Memory B cell (primary cell): ENCODE measurements at regions not wholly inside any gene's neighbourhood (a gene's known extent, or its start where the extent isn't known, plus 50 kb on each side); places are given as distances from the start of the nearest gene placed in this dataset.
"Not testable (repeated sequence)": the region's sequence is repeated elsewhere in the genome, so short reads cannot be mapped to it uniquely, and the experiment has no call there.

ENCODE experiments used
- ATAC-seq: fragments of 150-1000 bp; cut with Tn5 transposase; 2 replicates; pipeline ENCODE4 v1.10.0; 2021; ENCODE audit warnings: low read depth, mild to moderate bottlenecking, moderate library complexity
- DNase-seq, 2 donors: peaks; one replicate each; pipeline ENCODE4 v3.0.0; 2022; ENCODE audit warnings: low spot score in 2 of 2
- H3K27ac Mint-ChIP-seq: one replicate; pipeline ENCODE4 v1.8.0; 2022; ENCODE audit warnings: mild to moderate bottlenecking, moderate library complexity, mixed read lengths
- H3K27me3 Mint-ChIP-seq: one replicate; pipeline ENCODE4 v1.8.0; 2022; ENCODE audit warnings: mixed read lengths
- H3K36me3 Mint-ChIP-seq: one replicate; pipeline ENCODE4 v1.8.0; 2022; ENCODE audit warnings: mild to moderate bottlenecking, mixed read lengths
- H3K4me1 Mint-ChIP-seq: one replicate; pipeline ENCODE4 v1.8.0; 2022; ENCODE audit warnings: mixed read lengths
- H3K4me3 Mint-ChIP-seq: one replicate; pipeline ENCODE4 v1.8.0; 2022; ENCODE audit warnings: mild to moderate bottlenecking, moderate library complexity, mixed read lengths
- H3K9me3 Mint-ChIP-seq: one replicate; pipeline ENCODE4 v1.8.0; 2022; ENCODE audit warnings: mixed read lengths

DNA sequence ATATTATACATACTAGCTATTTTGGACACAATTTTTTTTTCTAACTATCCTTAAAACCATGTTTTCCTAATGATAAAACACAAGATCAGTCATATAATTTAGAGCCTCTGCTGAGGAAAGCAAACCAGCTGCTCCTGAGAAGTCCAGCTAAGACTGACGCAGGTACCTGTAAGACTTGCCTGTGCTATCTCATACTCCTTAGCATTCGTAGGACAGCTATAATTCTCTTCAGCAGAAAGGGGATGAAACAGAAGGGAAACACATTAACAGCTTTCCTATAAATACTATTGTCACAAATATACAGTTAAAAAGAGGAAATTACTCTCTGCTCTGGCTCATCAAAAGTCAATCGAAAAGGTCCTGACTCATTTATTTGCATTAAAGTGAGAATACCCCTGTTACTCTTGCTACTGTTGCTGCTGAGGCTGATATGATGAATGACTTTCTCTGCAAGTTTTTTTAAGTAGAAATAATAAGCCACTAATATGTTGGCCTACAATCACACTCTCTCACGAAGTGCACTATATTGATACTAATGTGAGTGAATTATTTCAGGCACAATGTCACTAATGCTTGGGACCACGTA, 757.1 kb downstream of the KCNT2 start:
- no peaks in the 10 kb centered on the region for H3K27me3 Mint-ChIP-seq
- no peaks in the 10 kb centered on the region for H3K36me3 Mint-ChIP-seq
- ATAC-seq, result no peak
- H3K27ac Mint-ChIP-seq, result no peak overlapping the region
- H3K4me3 Mint-ChIP-seq, result no peak overlapping the region
- H3K9me3 Mint-ChIP-seq, result peaks cover 1% of the 10 kb centered on the region
- no peaks in the 10 kb centered on the region for H3K4me1 Mint-ChIP-seq
- no peak for DNase-seq

DNA sequence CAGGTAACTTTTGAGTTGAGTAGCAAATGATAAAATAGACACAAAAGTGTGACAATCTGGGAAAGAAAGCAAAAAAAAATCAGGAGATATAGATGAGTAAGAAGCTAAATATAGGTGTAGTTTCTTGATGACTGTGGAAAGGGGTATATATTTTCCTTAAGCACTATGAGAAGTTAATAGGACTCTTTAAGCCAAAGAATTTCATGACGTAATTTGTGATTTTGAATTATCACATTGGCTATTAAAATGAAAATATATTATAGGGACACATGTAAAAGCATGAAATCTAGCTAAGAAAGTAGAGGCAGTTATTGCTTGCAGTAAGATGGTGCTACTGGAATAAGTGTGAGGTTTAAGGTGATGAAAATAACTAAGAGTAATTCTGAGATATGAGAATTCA, 759.1 kb downstream of the KCNT2 start:
- Mint-ChIP-seq H3K27me3 (no peaks in the 10 kb centered on the region), H3K36me3 (no peaks in the 10 kb centered on the region), H3K9me3 (no peaks in the 10 kb centered on the region), H3K4me1 (no peaks in the 10 kb centered on the region), H3K4me3 (no peak overlapping the region), H3K27ac (no peak overlapping the region)
- ATAC-seq (no peak), DNase-seq (no peak)

DNA sequence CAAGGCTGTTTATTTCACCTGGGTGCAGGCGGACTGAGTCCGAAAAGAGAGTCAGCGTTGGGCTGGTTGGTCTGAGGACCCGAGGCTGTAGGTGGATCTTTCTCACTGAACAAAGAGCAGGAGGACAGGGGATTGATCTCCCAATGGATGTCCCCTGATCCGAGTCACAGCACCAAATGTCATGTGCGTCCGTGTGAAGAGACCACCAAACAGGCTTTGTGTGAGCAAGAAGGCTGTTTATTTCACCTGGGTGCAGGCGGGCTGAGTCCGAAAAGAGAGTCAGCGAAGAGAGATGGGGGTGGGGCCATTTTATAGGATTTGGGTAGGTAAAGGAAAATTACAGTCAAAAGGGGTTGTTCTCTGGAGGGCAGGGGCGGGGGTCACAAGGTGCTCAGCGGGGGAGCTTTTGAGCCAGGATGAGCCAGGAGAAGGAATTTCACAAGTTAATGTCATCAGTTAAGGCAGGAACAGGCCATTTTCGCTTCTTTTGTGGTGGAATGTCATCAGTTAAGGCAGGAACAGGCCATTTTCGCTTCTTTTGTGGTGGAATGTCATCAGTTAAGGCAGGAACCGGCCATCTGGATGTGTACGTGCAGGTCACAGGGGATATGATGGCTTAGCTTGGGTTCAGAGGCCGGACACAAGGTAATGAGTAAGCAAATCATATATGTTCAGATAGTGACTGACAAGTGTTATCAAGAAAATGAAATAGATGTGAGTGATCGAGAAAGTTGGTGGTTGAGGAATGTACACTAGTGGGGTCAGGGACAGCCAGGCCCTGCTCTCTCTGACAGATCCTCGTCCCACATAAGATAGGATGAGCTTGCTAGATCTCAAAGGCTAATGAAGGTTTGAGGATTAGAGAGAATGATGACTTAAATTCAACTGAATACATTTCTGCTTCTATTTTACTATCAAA, 760.0 kb downstream of the KCNT2 start:
- H3K36me3 Mint-ChIP-seq, H3K27me3 Mint-ChIP-seq, H3K27ac Mint-ChIP-seq, H3K4me3 Mint-ChIP-seq, H3K9me3 Mint-ChIP-seq, H3K4me1 Mint-ChIP-seq, DNase-seq, ATAC-seq: not testable (repeated sequence)

DNA sequence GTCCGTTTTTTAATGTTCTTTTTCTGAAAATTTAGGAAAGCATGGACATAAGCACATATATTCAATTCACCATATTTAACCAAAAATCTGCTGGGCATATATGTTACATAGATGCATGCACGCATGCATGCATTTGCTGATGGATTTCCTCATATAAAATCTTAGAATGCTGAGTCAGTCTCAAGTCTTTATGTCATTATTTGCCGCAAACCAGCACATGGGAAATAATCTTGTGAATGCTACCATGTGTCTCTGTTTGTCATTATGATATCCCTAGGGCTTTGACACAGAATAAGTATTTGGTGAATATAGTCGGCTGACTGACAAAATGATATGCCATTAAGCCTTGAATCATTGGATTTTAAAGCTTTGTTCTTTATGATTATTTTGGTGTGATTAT, 776.5 kb downstream of the KCNT2 start:
- ATAC-seq (no peak), DNase-seq (no peak)
- Mint-ChIP-seq H3K36me3 (no peaks in the 10 kb centered on the region), H3K4me3 (no peak overlapping the region), H3K4me1 (no peaks in the 10 kb centered on the region), H3K9me3 (no peaks in the 10 kb centered on the region), H3K27me3 (no peaks in the 10 kb centered on the region), H3K27ac (no peak overlapping the region)

DNA sequence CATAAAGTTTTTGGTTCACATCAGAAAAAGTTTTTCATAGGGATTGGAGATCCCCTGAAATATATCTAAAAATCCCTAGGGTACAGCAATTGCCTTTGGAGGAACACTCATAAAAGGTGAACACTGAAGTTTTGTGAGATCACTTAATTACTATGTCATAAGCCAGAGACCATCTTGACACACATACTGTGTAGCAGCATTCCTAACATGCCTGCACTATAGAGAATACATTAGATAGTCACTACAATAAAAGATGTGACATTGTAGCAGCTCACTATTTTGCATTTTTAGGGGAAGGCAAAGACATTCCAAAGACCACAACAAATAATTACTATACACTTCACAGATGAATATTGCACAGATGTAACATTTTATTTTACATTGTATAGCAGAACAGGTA, 779.9 kb downstream of the KCNT2 start:
- Mint-ChIP-seq H3K27ac (no peak overlapping the region), H3K4me3 (no peak overlapping the region), H3K36me3 (no peaks in the 10 kb centered on the region), H3K9me3 (no peaks in the 10 kb centered on the region), H3K4me1 (no peaks in the 10 kb centered on the region), H3K27me3 (no peaks in the 10 kb centered on the region)
- DNase-seq (no peak), ATAC-seq (no peak)

- DNase-seq (no peak), ATAC-seq (no peak)
- Mint-ChIP-seq H3K27ac (no peak overlapping the region), H3K36me3 (no peaks in the 10 kb centered on the region), H3K27me3 (no peaks in the 10 kb centered on the region), H3K4me3 (no peak overlapping the region), H3K9me3 (peaks cover 7% of the 10 kb centered on the region), H3K4me1 (no peaks in the 10 kb centered on the region)
Measured at GRCh38 chr1:195820925-195821324, 787.3 kb downstream of the KCNT2 start.

GRCh38 chr1:195806060-195806459, 802.2 kb downstream of the KCNT2 start:
- DNase-seq (no peak), ATAC-seq (no peak)
- Mint-ChIP-seq H3K36me3 (no peaks in the 10 kb centered on the region), H3K27me3 (no peaks in the 10 kb centered on the region), H3K9me3 (peaks cover 3% of the 10 kb centered on the region), H3K4me1 (no peaks in the 10 kb centered on the region), H3K27ac (no peak overlapping the region), H3K4me3 (no peak overlapping the region)

DNA sequence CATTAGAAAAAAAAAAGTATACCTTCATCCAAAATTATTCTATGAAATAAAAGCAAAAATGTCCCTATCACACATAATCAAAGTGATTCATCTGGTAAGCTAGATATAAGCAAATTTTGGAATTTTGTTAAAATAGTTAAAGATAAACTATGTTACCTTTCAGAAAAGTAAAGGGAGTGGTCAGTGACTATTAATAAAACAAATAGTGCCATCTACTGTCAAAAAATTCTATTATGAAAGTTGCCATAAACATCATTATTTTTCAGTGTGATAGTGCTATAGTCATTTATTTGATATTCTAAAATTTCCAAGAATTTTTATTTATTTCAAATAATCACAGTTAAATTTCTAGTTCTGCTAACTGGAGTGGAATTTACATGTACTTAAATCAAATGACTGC, 803.7 kb downstream of the KCNT2 start:
- no peak for DNase-seq
- H3K9me3 Mint-ChIP-seq, result peaks cover 3% of the 10 kb centered on the region

DNA sequence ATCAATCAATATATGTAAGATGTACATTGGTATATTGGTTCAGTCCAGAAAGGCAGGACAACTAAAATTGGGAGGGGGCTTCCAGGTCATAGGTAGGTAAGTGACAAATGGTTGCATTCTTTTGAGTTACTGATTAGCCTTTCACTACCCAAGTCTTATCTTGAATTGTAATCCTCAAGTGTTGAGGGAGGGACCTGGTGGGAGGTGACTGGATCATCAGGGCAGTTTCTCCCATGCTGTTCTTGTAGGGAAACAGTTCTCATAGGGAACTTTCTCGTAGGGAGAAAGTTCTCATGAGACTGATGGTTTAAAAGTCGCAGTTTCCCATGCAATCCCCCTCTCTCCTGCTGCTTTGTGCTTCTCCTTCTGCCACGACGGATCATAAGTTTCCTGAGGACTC, 809.2 kb downstream of the KCNT2 start:
- no peak overlapping the region for H3K4me3 Mint-ChIP-seq
- no peak for ATAC-seq
- no peak for DNase-seq
- peaks cover 7% of the 10 kb centered on the region for H3K9me3 Mint-ChIP-seq
- H3K27me3 Mint-ChIP-seq, result no peaks in the 10 kb centered on the region
- no peak overlapping the region for H3K27ac Mint-ChIP-seq
- H3K36me3 Mint-ChIP-seq, result no peaks in the 10 kb centered on the region
- H3K4me1 Mint-ChIP-seq, result no peaks in the 10 kb centered on the region

More for the DNA sequence above, 803.7 kb downstream of the KCNT2 start:
- Mint-ChIP-seq H3K36me3 (no peaks in the 10 kb centered on the region), H3K4me1 (no peaks in the 10 kb centered on the region), H3K27ac (no peak overlapping the region), H3K27me3 (no peaks in the 10 kb centered on the region), H3K4me3 (no peak overlapping the region)
- no peak for ATAC-seq

- Mint-ChIP-seq H3K27me3 (no peaks in the 10 kb centered on the region), H3K4me3 (no peak overlapping the region), H3K9me3 (peaks cover 7% of the 10 kb centered on the region), H3K36me3 (no peaks in the 10 kb centered on the region), H3K27ac (no peak overlapping the region), H3K4me1 (no peaks in the 10 kb centered on the region)
- DNase-seq (no peak), ATAC-seq (no peak)
Measured at GRCh38 chr1:195794225-195794624, 814.0 kb downstream of the KCNT2 start.

DNA sequence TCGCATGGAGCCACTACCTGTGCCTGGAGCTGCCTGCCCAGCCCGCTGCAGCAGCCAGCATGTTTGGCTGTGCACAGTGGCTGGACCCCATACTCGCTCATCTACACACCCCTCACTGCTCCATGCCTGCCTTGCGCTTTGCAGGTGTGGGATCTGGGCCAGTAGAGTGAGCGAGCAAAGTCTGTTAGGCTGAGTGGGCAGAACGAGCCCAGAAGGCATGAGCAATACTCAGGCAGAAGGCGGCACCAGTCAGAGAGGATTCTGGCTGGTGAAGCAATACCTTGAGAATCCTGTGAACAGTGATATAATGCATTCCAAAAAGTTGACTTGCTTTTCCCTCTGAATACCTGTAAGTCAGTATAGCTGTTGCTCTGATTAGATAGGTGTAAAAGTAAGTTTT, 816.4 kb downstream of the KCNT2 start:
- H3K36me3 Mint-ChIP-seq, result no peaks in the 10 kb centered on the region
- H3K4me1 Mint-ChIP-seq, result no peaks in the 10 kb centered on the region
- no peak overlapping the region for H3K4me3 Mint-ChIP-seq
- peaks cover 13% of the 10 kb centered on the region for H3K9me3 Mint-ChIP-seq
- no peak for DNase-seq
- H3K27me3 Mint-ChIP-seq, result no peaks in the 10 kb centered on the region
- no peak overlapping the region for H3K27ac Mint-ChIP-seq
- no peak for ATAC-seq

DNA sequence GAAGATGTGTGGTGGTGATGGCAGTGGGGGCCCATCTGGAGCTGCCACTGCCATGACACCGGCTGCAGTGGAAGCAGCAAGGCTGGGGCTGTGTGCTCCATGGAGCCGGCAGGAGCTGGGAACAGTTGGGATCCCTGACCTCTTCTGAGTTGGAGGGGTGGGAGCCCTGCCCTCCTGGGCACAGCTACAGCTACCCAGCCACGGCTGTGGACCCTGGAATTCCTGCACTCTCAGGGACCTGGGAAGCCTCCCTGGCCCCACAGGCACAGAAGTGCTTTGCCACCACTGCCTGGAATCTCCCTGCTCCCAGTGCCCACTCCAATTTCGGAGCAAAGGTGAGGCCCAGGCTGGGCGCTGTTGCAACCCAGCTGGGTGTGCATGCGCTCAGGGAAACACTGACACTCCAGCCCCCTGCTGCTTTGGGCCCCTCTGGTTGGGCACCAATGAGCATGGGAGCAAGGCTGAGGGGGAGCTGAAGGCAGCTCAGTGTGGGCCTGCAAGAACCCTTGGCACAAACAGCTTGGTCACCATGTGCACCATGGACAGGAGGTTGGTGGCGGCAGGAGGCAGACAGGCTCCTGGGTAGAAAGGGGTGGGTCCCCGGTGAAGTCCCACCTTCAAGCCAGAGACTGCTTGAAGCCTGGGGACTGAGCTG, 817.6 kb downstream of the KCNT2 start:
- no peak for DNase-seq

GRCh38 chr1:195789321-195789720, 818.9 kb downstream of the KCNT2 start:
- DNase-seq (no peak), ATAC-seq (no peak)
- H3K27me3 Mint-ChIP-seq, result no peaks in the 10 kb centered on the region
- no peak overlapping the region for H3K27ac Mint-ChIP-seq
- no peak overlapping the region for H3K4me3 Mint-ChIP-seq
- peaks cover 10% of the 10 kb centered on the region for H3K9me3 Mint-ChIP-seq
- no peaks in the 10 kb centered on the region for H3K4me1 Mint-ChIP-seq
- H3K36me3 Mint-ChIP-seq, result no peaks in the 10 kb centered on the region

More for the DNA sequence above, 817.6 kb downstream of the KCNT2 start:
- no peak overlapping the region for H3K27ac Mint-ChIP-seq
- H3K4me3 Mint-ChIP-seq, result no peak overlapping the region
- peaks cover 15% of the 10 kb centered on the region for H3K9me3 Mint-ChIP-seq
- no peaks in the 10 kb centered on the region for H3K36me3 Mint-ChIP-seq
- no peak for ATAC-seq
- no peaks in the 10 kb centered on the region for H3K27me3 Mint-ChIP-seq
- no peaks in the 10 kb centered on the region for H3K4me1 Mint-ChIP-seq

- no peak for DNase-seq
- no peaks in the 10 kb centered on the region for H3K4me1 Mint-ChIP-seq
- ATAC-seq, result no peak
- H3K36me3 Mint-ChIP-seq, result no peaks in the 10 kb centered on the region
- H3K9me3 Mint-ChIP-seq, result peaks cover 8% of the 10 kb centered on the region
- H3K27me3 Mint-ChIP-seq, result no peaks in the 10 kb centered on the region
- H3K27ac Mint-ChIP-seq, result no peak overlapping the region
- no peak overlapping the region for H3K4me3 Mint-ChIP-seq
Measured at GRCh38 chr1:195788721-195789120, 819.5 kb downstream of the KCNT2 start.
